Stomach (tissue), 4 donors: ENCODE measurements at regions not wholly inside any gene's neighbourhood (a gene's known extent, or its start where the extent isn't known, plus 50 kb on each side); places are given as distances from the start of the nearest gene placed in this dataset.

Source experiments
- CTCF ChIP-seq, 7 experiments: fragments of 450-650 bp in 4 of 7; fragments of 200-600 bp in 3 of 7; sonication (generic) in 3 of 7; IDR thresholded peaks; one replicate each; pipeline ENCODE4 v1.5.1; 2016 to 2019; ENCODE audit warnings: antibody characterized with exemption in 7 of 7, control low read depth in 2 of 7, mild to moderate bottlenecking in 1 of 7
- POLR2A ChIP-seq, 4 donors: fragments of 450-650 bp; IDR thresholded peaks; one replicate each; pipeline ENCODE4 v1.6.1; 2016; ENCODE audit warnings: antibody characterized with exemption in 4 of 4, control low read depth in 2 of 4, mild to moderate bottlenecking in 1 of 4, moderate library complexity in 1 of 4
- POLR2AphosphoS5 ChIP-seq, 3 donors: sonication (generic); formaldehyde crosslinking; IDR thresholded peaks; one replicate each; pipeline ENCODE4 v1.6.1; 2016; ENCODE audit warnings: antibody characterized with exemption in 3 of 3

GRCh38 chr9:88215196-88216125 lies 77.2 kb upstream of the SPATA31C2 start:
- TF ChIP-seq CTCF (IDR thresholded peaks at IDR 0.05) (no peak), POLR2AphosphoS5 (IDR thresholded peaks at IDR 0.05) (no peak), POLR2A (IDR thresholded peaks at IDR 0.05) (no peak)
